Transverse colon (tissue), 4 donors: ENCODE measurements at regions not wholly inside any gene's neighbourhood (a gene's known extent, or its start where the extent isn't known, plus 50 kb on each side); places are given as distances from the start of the nearest gene placed in this dataset.

Experiments used
- DNase-seq: peaks from one replicate; pipeline ENCODE4 v3.0.0-alpha.2; 2019
- H3K27ac ChIP-seq, 4 donors: fragments of 200-600 bp; sonication (generic); 2 replicates each; pipeline ENCODE4 v1.5.1; 2016 to 2018; ENCODE audit warnings: inconsistent platforms in 4 of 4
- H3K27me3 ChIP-seq: fragments of 200-600 bp; sonication (generic); 2 replicates; pipeline ENCODE4 v1.5.1; 2017; ENCODE audit warnings: inconsistent platforms
- H3K36me3 ChIP-seq, 4 donors: fragments of 200-600 bp; sonication (generic); 2 replicates each; pipeline ENCODE4 v1.5.1; 2017 to 2019; ENCODE audit warnings: inconsistent platforms in 4 of 4
- H3K4me1 ChIP-seq, 4 donors: fragments of 200-600 bp; sonication (generic); 2 replicates each; pipeline ENCODE4 v1.5.1; 2017 to 2020; ENCODE audit warnings: inconsistent platforms in 4 of 4
- H3K4me3 ChIP-seq, 4 donors: fragments of 200-600 bp; sonication (generic); 1 replicate in 1 of 4; 2 replicates in 3 of 4; pipeline versions ENCODE4 v1.5.1 to v1.6.1; 2017 to 2019; ENCODE audit warnings: inconsistent platforms in 4 of 4
- H3K9me3 ChIP-seq, 2 donors: fragments of 200-600 bp; sonication (generic); 2 replicates each; pipeline ENCODE4 v1.5.1; 2017 to 2019; ENCODE audit warnings: inconsistent platforms in 2 of 2
- CTCF ChIP-seq, 5 experiments: fragments of 200-600 bp in 3 of 5; fragments of 450-650 bp in 2 of 5; sonication (generic) in 3 of 5; IDR thresholded peaks; 1 replicate in 2 of 5; 2 replicates in 3 of 5; pipeline ENCODE4 v1.5.1; 2016 to 2017; ENCODE audit warnings: antibody characterized with exemption in 5 of 5, inconsistent platforms in 3 of 5, mild to moderate bottlenecking in 2 of 5, moderate library complexity in 1 of 5
- EP300 ChIP-seq: sonication (generic); formaldehyde crosslinking; IDR thresholded peaks from one replicate; pipeline ENCODE4 v1.6.1; 2017; ENCODE audit warnings: antibody characterized with exemption, low read depth
- POLR2A ChIP-seq: fragments of 450-650 bp; IDR thresholded peaks from one replicate; pipeline ENCODE4 v1.6.1; 2016; ENCODE audit warnings: antibody characterized with exemption, mild to moderate bottlenecking, moderate library complexity
- POLR2AphosphoS5 ChIP-seq, 3 donors: sonication (generic); formaldehyde crosslinking; IDR thresholded peaks; one replicate each; pipeline ENCODE4 v1.6.1; 2016; ENCODE audit warnings: antibody characterized with exemption in 3 of 3
- WGBS, 2 donors: methylation state at CpG; one replicate each; pipeline ENCODE4 v1.1.5; 2018; ENCODE audit warnings: low coverage in 1 of 2; 5-methylcytosine and 5-hydroxymethylcytosine counted together
- in situ Hi-C, 4 donors: fragments of 200-750 bp; cut with MboI; loops; one replicate each; pipeline versions ENCODE4 v1.15.0 to v1.15.1; 2017; ENCODE audit warnings: low sequenced_read_pairs in 3 of 4, low pct_ligation_motif_present in 1 of 4, low pct_unique_long_range_greater_than_20kb in 1 of 4
- intact Hi-C: fragments of 100-400 bp; cut with DNase I; formaldehyde crosslinking; loops from one replicate; pipeline ENCODE4 v1.15.1; 2023; ENCODE audit warnings: low total_unique reads

- H3K9me3 ChIP-seq = no peaks in the 10 kb centered on the region
- no peak overlapping the region for H3K4me3 ChIP-seq
- H3K27ac ChIP-seq = no peak overlapping the region
- intact Hi-C loops (no loop called here), in situ Hi-C loops (no loop called here)
- H3K27me3 ChIP-seq = no peaks in the 10 kb centered on the region
- no peak for DNase-seq
- H3K36me3 ChIP-seq = no peaks in the 10 kb centered on the region
- TF ChIP-seq CTCF (IDR thresholded peaks at IDR 0.05) (no peak), EP300 (no peak), POLR2A (no peak), POLR2AphosphoS5 (IDR thresholded peaks at IDR 0.05) (no peak)
- no peaks in the 10 kb centered on the region for H3K4me1 ChIP-seq
These were observed 548.9 kb upstream of the CLINT1 start for GRCh38 chr5:158407824-158408195.

- in situ Hi-C loops = no loop called here
- Histone ChIP-seq H3K4me3 (no peak overlapping the region), H3K27ac (no peak overlapping the region), H3K27me3 (no peaks in the 10 kb centered on the region), H3K9me3 (no peaks in the 10 kb centered on the region), H3K36me3 (no peaks in the 10 kb centered on the region), H3K4me1 (no peaks in the 10 kb centered on the region)
- no peak for DNase-seq
- TF ChIP-seq EP300 (no peak), CTCF (IDR thresholded peaks at IDR 0.05) (no peak), POLR2A (no peak), POLR2AphosphoS5 (IDR thresholded peaks at IDR 0.05) (no peak)
- 67 to 82% methylated on average over 4 of the region's 4 CpGs for WGBS, 2 donors
- intact Hi-C loops = no loop called here
These were observed 548.2 kb upstream of the CLINT1 start for GRCh38 chr5:158406884-158407823.

- 56 to 69% methylated on average over 4 to 6 of the region's 6 CpGs for WGBS, 2 donors
- no peak for TF ChIP-seq POLR2AphosphoS5 (IDR thresholded peaks at IDR 0.05)
- no peak for TF ChIP-seq EP300
- TF ChIP-seq POLR2A = no peak
- no peak for TF ChIP-seq CTCF (IDR thresholded peaks at IDR 0.05)
- Histone ChIP-seq H3K4me1 (no peaks in the 10 kb centered on the region), H3K9me3 (no peaks in the 10 kb centered on the region), H3K4me3 (no peak overlapping the region), H3K27ac (no peak overlapping the region), H3K36me3 (no peaks in the 10 kb centered on the region), H3K27me3 (no peaks in the 10 kb centered on the region)
- intact Hi-C loops (no loop called here), in situ Hi-C loops (no loop called here)
- no peak for DNase-seq
These were observed 539.6 kb upstream of the CLINT1 start for GRCh38 chr5:158398360-158399201.

GRCh38 chr5:158397278-158397677 lies 538.3 kb upstream of the CLINT1 start:
- Histone ChIP-seq H3K27ac (no peak overlapping the region), H3K4me1 (no peaks in the 10 kb centered on the region), H3K36me3 (no peaks in the 10 kb centered on the region), H3K27me3 (no peaks in the 10 kb centered on the region), H3K4me3 (no peak overlapping the region), H3K9me3 (no peaks in the 10 kb centered on the region)
- intact Hi-C loops (no loop called here), in situ Hi-C loops (no loop called here)
- DNase-seq = no peak
- TF ChIP-seq CTCF (IDR thresholded peaks at IDR 0.05) = no peak
- no peak for TF ChIP-seq POLR2A
- 85 to 100% methylated on average over 3 to 6 of the region's 6 CpGs for WGBS, 2 donors
